ENCODE measurements at regions not wholly inside any gene's neighbourhood (a gene's known extent, or its start where the extent isn't known, plus 50 kb on each side); places are given as distances from the start of the nearest gene placed in this dataset.

DNA sequence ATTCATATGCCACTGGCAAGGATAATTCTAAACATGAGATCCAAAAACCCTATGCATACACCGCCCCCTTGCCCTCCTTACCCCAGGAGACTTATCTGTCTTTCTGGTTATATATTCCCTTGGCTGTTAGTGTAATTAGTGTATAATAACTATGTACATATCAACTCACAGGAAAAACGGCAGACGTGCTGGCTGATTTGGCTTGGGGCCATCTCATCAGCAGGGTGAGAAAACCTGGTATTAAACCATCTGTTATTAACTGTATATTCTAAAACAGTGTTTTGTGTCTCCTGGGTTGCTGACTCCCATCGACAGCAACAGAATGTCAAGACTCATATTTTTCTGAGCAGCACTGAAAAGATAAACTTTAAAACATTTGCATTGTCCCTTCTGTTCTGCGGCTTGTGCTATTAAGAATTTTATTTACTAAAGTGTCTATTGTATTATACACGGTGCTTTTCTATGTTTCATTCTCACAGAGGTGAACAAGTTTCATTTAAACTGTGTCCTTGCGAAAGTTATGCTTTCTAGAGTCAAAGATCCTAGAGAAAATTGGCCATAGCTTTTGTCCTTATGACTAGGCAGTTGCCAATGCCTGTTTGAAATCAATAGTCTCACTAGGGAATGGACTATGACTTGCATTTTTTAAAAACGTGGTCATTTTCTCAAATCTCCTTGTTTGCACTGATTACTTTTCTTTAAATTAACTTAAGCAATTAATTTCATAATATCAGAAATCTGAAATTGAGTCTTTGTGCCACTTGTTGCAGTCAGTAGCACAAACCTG is 211.5 kb upstream of the MID1 start (continued):
- TF ChIP-seq, protein P1, sequence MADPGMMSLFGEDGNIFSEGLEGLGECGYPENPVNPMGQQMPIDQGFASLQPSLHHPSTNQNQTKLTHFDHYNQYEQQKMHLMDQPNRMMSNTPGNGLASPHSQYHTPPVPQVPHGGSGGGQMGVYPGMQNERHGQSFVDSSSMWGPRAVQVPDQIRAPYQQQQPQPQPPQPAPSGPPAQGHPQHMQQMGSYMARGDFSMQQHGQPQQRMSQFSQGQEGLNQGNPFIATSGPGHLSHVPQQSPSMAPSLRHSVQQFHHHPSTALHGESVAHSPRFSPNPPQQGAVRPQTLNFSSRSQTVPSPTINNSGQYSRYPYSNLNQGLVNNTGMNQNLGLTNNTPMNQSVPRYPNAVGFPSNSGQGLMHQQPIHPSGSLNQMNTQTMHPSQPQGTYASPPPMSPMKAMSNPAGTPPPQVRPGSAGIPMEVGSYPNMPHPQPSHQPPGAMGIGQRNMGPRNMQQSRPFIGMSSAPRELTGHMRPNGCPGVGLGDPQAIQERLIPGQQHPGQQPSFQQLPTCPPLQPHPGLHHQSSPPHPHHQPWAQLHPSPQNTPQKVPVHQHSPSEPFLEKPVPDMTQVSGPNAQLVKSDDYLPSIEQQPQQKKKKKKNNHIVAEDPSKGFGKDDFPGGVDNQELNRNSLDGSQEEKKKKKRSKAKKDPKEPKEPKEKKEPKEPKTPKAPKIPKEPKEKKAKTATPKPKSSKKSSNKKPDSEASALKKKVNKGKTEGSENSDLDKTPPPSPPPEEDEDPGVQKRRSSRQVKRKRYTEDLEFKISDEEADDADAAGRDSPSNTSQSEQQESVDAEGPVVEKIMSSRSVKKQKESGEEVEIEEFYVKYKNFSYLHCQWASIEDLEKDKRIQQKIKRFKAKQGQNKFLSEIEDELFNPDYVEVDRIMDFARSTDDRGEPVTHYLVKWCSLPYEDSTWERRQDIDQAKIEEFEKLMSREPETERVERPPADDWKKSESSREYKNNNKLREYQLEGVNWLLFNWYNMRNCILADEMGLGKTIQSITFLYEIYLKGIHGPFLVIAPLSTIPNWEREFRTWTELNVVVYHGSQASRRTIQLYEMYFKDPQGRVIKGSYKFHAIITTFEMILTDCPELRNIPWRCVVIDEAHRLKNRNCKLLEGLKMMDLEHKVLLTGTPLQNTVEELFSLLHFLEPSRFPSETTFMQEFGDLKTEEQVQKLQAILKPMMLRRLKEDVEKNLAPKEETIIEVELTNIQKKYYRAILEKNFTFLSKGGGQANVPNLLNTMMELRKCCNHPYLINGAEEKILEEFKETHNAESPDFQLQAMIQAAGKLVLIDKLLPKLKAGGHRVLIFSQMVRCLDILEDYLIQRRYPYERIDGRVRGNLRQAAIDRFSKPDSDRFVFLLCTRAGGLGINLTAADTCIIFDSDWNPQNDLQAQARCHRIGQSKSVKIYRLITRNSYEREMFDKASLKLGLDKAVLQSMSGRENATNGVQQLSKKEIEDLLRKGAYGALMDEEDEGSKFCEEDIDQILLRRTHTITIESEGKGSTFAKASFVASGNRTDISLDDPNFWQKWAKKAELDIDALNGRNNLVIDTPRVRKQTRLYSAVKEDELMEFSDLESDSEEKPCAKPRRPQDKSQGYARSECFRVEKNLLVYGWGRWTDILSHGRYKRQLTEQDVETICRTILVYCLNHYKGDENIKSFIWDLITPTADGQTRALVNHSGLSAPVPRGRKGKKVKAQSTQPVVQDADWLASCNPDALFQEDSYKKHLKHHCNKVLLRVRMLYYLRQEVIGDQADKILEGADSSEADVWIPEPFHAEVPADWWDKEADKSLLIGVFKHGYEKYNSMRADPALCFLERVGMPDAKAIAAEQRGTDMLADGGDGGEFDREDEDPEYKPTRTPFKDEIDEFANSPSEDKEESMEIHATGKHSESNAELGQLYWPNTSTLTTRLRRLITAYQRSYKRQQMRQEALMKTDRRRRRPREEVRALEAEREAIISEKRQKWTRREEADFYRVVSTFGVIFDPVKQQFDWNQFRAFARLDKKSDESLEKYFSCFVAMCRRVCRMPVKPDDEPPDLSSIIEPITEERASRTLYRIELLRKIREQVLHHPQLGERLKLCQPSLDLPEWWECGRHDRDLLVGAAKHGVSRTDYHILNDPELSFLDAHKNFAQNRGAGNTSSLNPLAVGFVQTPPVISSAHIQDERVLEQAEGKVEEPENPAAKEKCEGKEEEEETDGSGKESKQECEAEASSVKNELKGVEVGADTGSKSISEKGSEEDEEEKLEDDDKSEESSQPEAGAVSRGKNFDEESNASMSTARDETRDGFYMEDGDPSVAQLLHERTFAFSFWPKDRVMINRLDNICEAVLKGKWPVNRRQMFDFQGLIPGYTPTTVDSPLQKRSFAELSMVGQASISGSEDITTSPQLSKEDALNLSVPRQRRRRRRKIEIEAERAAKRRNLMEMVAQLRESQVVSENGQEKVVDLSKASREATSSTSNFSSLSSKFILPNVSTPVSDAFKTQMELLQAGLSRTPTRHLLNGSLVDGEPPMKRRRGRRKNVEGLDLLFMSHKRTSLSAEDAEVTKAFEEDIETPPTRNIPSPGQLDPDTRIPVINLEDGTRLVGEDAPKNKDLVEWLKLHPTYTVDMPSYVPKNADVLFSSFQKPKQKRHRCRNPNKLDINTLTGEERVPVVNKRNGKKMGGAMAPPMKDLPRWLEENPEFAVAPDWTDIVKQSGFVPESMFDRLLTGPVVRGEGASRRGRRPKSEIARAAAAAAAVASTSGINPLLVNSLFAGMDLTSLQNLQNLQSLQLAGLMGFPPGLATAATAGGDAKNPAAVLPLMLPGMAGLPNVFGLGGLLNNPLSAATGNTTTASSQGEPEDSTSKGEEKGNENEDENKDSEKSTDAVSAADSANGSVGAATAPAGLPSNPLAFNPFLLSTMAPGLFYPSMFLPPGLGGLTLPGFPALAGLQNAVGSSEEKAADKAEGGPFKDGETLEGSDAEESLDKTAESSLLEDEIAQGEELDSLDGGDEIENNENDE (IDR thresholded peaks at IDR 0.05; ENCODE audit: insufficient replicate concordance, low read length) = no peak
- no peak for TF ChIP-seq JUN (IDR thresholded peaks at IDR 0.05; ENCODE audit: low read depth, low read length)
- TF ChIP-seq RBBP5 (IDR thresholded peaks at IDR 0.05; ENCODE audit: borderline replicate concordance, low read depth, low read length) = no peak
- no peak for TF ChIP-seq CEBPB (IDR thresholded peaks at IDR 0.05; ENCODE audit: low read depth, low read length)
- TF ChIP-seq, protein P2, sequence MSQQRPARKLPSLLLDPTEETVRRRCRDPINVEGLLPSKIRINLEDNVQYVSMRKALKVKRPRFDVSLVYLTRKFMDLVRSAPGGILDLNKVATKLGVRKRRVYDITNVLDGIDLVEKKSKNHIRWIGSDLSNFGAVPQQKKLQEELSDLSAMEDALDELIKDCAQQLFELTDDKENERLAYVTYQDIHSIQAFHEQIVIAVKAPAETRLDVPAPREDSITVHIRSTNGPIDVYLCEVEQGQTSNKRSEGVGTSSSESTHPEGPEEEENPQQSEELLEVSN (IDR thresholded peaks at IDR 0.05) = no peak
- TF ChIP-seq CTBP2 (IDR thresholded peaks at IDR 0.05; ENCODE audit: borderline replicate concordance, insufficient read depth, insufficient read length, low read length) = no peak
- TF ChIP-seq CHD1 (IDR thresholded peaks at IDR 0.05; ENCODE audit: low read depth, low read length) = no peak
- no peak for TF ChIP-seq RXRA (IDR thresholded peaks at IDR 0.05; ENCODE audit: insufficient read depth, low read depth, low read length)
- no peak for TF ChIP-seq CHD2 (IDR thresholded peaks at IDR 0.05; ENCODE audit: low read length)
- TF ChIP-seq SAP30 (IDR thresholded peaks at IDR 0.05; ENCODE audit: insufficient read depth, insufficient replicate concordance, low read length) = no peak
